Smooth muscle cell (in vitro differentiated cells): ENCODE measurements at regions not wholly inside any gene's neighbourhood (a gene's known extent, or its start where the extent isn't known, plus 50 kb on each side); places are given as distances from the start of the nearest gene placed in this dataset.
A peak's percentile ranks its signal among the peaks of the same experiment; 100 is the strongest.

ENCODE experiments used
- DNase-seq: peaks from one replicate; lab custom pipeline; 2025; ENCODE audit not compliant: unreplicated experiment; lab: John Stamatoyannopoulos, UW
- H2AFZ ChIP-seq: fragments of 200-600 bp; sonication (generic); 2 replicates; pipeline ENCODE4 v1.6.0; 2016; ENCODE audit warnings: antibody characterized with exemption, low read depth, mild to moderate bottlenecking
- H3F3A ChIP-seq: fragments of 200-600 bp; sonication (generic); 2 replicates; pipeline ENCODE4 v1.6.0; 2017; ENCODE audit warnings: antibody characterized with exemption, low read depth
- H3K27ac ChIP-seq: fragments of 200-600 bp; sonication (generic); 2 replicates; pipeline ENCODE4 v1.5.1; 2016; ENCODE audit warnings: low read depth, mild to moderate bottlenecking
- H3K27me3 ChIP-seq: fragments of 200-600 bp; sonication (generic); 2 replicates; pipeline ENCODE4 v1.6.1; 2016; ENCODE audit warnings: low read depth, mild to moderate bottlenecking
- H3K36me3 ChIP-seq: fragments of 200-600 bp; sonication (generic); 2 replicates; pipeline ENCODE4 v1.5.1; 2016; ENCODE audit warnings: low read depth
- H3K4me1 ChIP-seq: fragments of 200-600 bp; sonication (generic); 2 replicates; pipeline ENCODE4 v1.5.1; 2016; ENCODE audit warnings: low read depth
- H3K4me2 ChIP-seq: fragments of 200-600 bp; sonication (generic); 2 replicates; pipeline ENCODE4 v1.6.0; 2016; ENCODE audit warnings: mild to moderate bottlenecking
- H3K4me3 ChIP-seq: fragments of 200-600 bp; sonication (generic); 2 replicates; pipeline ENCODE4 v1.5.1; 2016; ENCODE audit warnings: mild to moderate bottlenecking
- H3K79me2 ChIP-seq: fragments of 200-600 bp; sonication (generic); 2 replicates; pipeline ENCODE4 v1.6.0; 2016; ENCODE audit warnings: low read depth, mild to moderate bottlenecking
- H3K9ac ChIP-seq: fragments of 200-600 bp; sonication (generic); 2 replicates; pipeline ENCODE4 v1.6.0; 2016; ENCODE audit warnings: low read depth
- H3K9me3 ChIP-seq: fragments of 200-600 bp; sonication (generic); replicated peaks from 2 replicates; pipeline ENCODE4 v1.5.1; 2016; ENCODE audit warnings: low read depth
- H4K20me1 ChIP-seq: fragments of 200-600 bp; sonication (generic); 2 replicates; pipeline ENCODE4 v1.6.0; 2016; ENCODE audit warnings: low read depth
- CTCF ChIP-seq: fragments of 200-600 bp; sonication (generic); IDR thresholded peaks from 2 replicates; pipeline ENCODE4 v1.5.1; 2017; ENCODE audit warnings: borderline replicate concordance, mild to moderate bottlenecking, antibody characterized with exemption; ENCODE audit not compliant: insufficient read depth, poor library complexity, severe bottlenecking
- WGBS: methylation state at CpG from one replicate; pipeline ENCODE4 v1.1.7; 2016; ENCODE audit warnings: low lambda C conversion rate; 5-methylcytosine and 5-hydroxymethylcytosine counted together

GRCh38 chr12:92574911-92575570, 127.7 kb upstream of the PLEKHG7 start:
- H4K20me1 ChIP-seq = no peaks in the 10 kb centered on the region
- no peak overlapping the region for H3K27ac ChIP-seq
- DNase-seq = no peak
- no peaks in the 10 kb centered on the region for H3K4me1 ChIP-seq
- H3F3A ChIP-seq = no peaks in the 10 kb centered on the region
- H3K27me3 ChIP-seq = no peaks in the 10 kb centered on the region
- 97% methylated on average over 6 of the region's 6 CpGs for WGBS
- H3K9ac ChIP-seq = no peak overlapping the region
- H3K9me3 ChIP-seq = no peaks in the 10 kb centered on the region
- no peak overlapping the region for H3K4me3 ChIP-seq
- no peaks in the 10 kb centered on the region for H3K36me3 ChIP-seq
- TF ChIP-seq CTCF = no peak
- H3K79me2 ChIP-seq = no peaks in the 10 kb centered on the region
- no peak overlapping the region for H3K4me2 ChIP-seq
- no peak overlapping the region for H2AFZ ChIP-seq

- no peaks in the 10 kb centered on the region for H4K20me1 ChIP-seq
- no peak overlapping the region for H3K9ac ChIP-seq
- no peaks in the 10 kb centered on the region for H3K4me1 ChIP-seq
- 76% methylated on average over 8 of the region's 8 CpGs for WGBS
- H3K4me2 ChIP-seq = no peak overlapping the region
- peak overlapping the region; percentile 62 for H2AFZ ChIP-seq
- peak; percentile 34 for TF ChIP-seq CTCF
- no peaks in the 10 kb centered on the region for H3K79me2 ChIP-seq
- no peak for DNase-seq
- no peaks in the 10 kb centered on the region for H3K27me3 ChIP-seq
- H3K9me3 ChIP-seq = no peaks in the 10 kb centered on the region
- H3K36me3 ChIP-seq = no peaks in the 10 kb centered on the region
- no peaks in the 10 kb centered on the region for H3F3A ChIP-seq
- no peak overlapping the region for H3K4me3 ChIP-seq
- peak overlapping the region; percentile 81 for H3K27ac ChIP-seq
Observed at GRCh38 chr12:92574051-92574783, 128.6 kb upstream of the PLEKHG7 start.

GRCh38 chr12:92573104-92573503, 129.7 kb upstream of the PLEKHG7 start:
- H2AFZ ChIP-seq = peak overlapping the region; percentile 50
- DNase-seq = no peak
- H3K36me3 ChIP-seq = no peaks in the 10 kb centered on the region
- peak overlapping the region; percentile 47 for H3K9ac ChIP-seq
- H3K27ac ChIP-seq = peak overlapping the region; percentile 81
- no peaks in the 10 kb centered on the region for H3K79me2 ChIP-seq
- H3K4me2 ChIP-seq = no peak overlapping the region
- no peaks in the 10 kb centered on the region for H4K20me1 ChIP-seq
- H3K9me3 ChIP-seq = no peaks in the 10 kb centered on the region
- H3K4me3 ChIP-seq = no peak overlapping the region
- H3K27me3 ChIP-seq = no peaks in the 10 kb centered on the region
- H3F3A ChIP-seq = no peaks in the 10 kb centered on the region
- no peak for TF ChIP-seq CTCF
- WGBS = 75% methylated on average over 4 of the region's 4 CpGs
- H3K4me1 ChIP-seq = no peaks in the 10 kb centered on the region
